HepG2 (cell line): ENCODE measurements at regions not wholly inside any gene's neighbourhood (a gene's known extent, or its start where the extent isn't known, plus 50 kb on each side); places are given as distances from the start of the nearest gene placed in this dataset.
A peak's percentile ranks its signal among the peaks of the same experiment; 100 is the strongest.

Experiments used
- MAZ ChIP-seq, 2 experiments: sonication (generic) in 1 of 2; formaldehyde crosslinking in 1 of 2; IDR thresholded peaks; 2 replicates each; pipeline versions ENCODE4 v1.5.0 to v1.6.1; 2012 to 2020; ENCODE audit warnings: low read depth in 2 of 2, mild to moderate bottlenecking in 2 of 2, borderline replicate concordance in 1 of 2, improper control_type of control experiment in 1 of 2, low read length in 1 of 2, missing genetic modification reagents in 1 of 2, moderate library complexity in 1 of 2
- NAIF1 ChIP-seq: sonication (generic); formaldehyde crosslinking; IDR thresholded peaks from 2 replicates; pipeline ENCODE4 v1.5.0; 2020; ENCODE audit warnings: mild to moderate bottlenecking, missing genetic modification reagents, borderline replicate concordance
- NR2F2 ChIP-seq: IDR thresholded peaks from 2 replicates; pipeline ENCODE4 v1.6.1; 2012; ENCODE audit warnings: low read depth, inconsistent platforms, borderline replicate concordance
- ONECUT2 ChIP-seq: sonication (generic); formaldehyde crosslinking; IDR thresholded peaks from 2 replicates; pipeline ENCODE4 v1.4.0; 2020; ENCODE audit warnings: missing genetic modification reagents
- TCF7 ChIP-seq: sonication (generic); IDR thresholded peaks from 2 replicates; pipeline ENCODE4 v1.6.1; 2016; ENCODE audit warnings: antibody characterized with exemption, low read depth
- TGIF2 ChIP-seq: IDR thresholded peaks from 2 replicates; pipeline ENCODE4 v1.6.1; 2016; ENCODE audit warnings: control low read depth, missing compliant biosample characterization
- ZNF101 ChIP-seq: sonication (generic); formaldehyde crosslinking; IDR thresholded peaks from 2 replicates; pipeline ENCODE4 v1.4.0; 2020; ENCODE audit warnings: mild to moderate bottlenecking, low read depth, missing genetic modification reagents, borderline replicate concordance
- ZNF614 ChIP-seq: IDR thresholded peaks from 2 replicates; pipeline ENCODE4 v1.6.1; 2018; ENCODE audit warnings: missing biosample characterization, missing genetic modification reagents, inconsistent platforms, borderline replicate concordance
- ZNF615 ChIP-seq: sonication (generic); formaldehyde crosslinking; IDR thresholded peaks from 2 replicates; pipeline ENCODE4 v1.5.0; 2020; ENCODE audit warnings: mild to moderate bottlenecking, missing genetic modification reagents, borderline replicate concordance
- TF ChIP-seq, protein P1 (sequence below): sonication (generic); formaldehyde crosslinking; IDR thresholded peaks from one replicate; pipeline ENCODE4 v1.5.1; 2020; ENCODE audit warnings: mild to moderate bottlenecking, missing genetic modification reagents; ENCODE audit errors: not compliant biosample characterization
- TF ChIP-seq, protein P2 (sequence below): sonication (generic); formaldehyde crosslinking; IDR thresholded peaks from 2 replicates; pipeline ENCODE4 v1.5.1; 2020; ENCODE audit warnings: missing genetic modification reagents, mild to moderate bottlenecking, borderline replicate concordance
- TF ChIP-seq, protein P3 (sequence below): sonication (generic); formaldehyde crosslinking; IDR thresholded peaks from 2 replicates; pipeline ENCODE4; 2020; ENCODE audit warnings: missing genetic modification reagents, mild to moderate bottlenecking, borderline replicate concordance
- TF ChIP-seq, protein P4 (sequence below): IDR thresholded peaks from 2 replicates; pipeline ENCODE4 v1.6.1; 2016; ENCODE audit warnings: missing compliant biosample characterization, missing genetic modification reagents, borderline replicate concordance

DNA sequence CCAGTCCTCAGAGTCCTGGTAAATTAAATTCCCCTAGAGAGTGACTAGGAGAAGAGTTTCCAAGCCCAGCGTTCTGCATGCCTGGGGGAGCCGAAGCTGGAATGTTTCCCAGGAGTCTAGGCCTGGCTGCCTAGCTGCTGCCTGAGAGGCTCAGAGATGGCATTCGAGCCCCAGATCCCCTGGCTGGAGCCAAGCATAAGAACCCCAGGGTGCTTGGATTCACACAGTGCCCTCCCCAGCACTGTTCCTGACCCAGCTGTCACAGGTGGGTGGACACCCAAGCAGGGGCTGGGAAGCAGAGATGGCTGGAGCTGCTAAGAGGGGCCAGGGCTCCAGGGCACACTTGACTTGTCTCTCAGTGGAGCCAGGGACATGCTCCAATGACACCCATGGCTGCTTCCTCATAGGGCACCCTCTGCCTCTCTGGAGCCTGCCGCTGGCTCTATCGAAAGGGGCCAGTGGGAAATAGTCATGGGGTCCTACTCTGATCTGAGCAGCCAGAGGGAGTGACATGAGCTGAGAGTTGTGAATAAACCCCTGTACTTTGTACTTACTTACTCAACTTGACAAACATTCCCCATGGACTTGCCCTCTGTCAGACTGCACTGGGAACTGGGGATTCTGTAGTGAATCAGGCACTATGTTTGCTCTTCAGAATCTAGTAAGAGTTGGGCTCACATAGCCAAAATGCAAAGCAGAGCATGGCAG, 62.6 kb upstream of the XPA start (continued):
- TF ChIP-seq ZNF614 (CRISPR knock-in tag) = peak; percentile 76; the same call in 1 of the 2 replicates
- TF ChIP-seq, protein P1, sequence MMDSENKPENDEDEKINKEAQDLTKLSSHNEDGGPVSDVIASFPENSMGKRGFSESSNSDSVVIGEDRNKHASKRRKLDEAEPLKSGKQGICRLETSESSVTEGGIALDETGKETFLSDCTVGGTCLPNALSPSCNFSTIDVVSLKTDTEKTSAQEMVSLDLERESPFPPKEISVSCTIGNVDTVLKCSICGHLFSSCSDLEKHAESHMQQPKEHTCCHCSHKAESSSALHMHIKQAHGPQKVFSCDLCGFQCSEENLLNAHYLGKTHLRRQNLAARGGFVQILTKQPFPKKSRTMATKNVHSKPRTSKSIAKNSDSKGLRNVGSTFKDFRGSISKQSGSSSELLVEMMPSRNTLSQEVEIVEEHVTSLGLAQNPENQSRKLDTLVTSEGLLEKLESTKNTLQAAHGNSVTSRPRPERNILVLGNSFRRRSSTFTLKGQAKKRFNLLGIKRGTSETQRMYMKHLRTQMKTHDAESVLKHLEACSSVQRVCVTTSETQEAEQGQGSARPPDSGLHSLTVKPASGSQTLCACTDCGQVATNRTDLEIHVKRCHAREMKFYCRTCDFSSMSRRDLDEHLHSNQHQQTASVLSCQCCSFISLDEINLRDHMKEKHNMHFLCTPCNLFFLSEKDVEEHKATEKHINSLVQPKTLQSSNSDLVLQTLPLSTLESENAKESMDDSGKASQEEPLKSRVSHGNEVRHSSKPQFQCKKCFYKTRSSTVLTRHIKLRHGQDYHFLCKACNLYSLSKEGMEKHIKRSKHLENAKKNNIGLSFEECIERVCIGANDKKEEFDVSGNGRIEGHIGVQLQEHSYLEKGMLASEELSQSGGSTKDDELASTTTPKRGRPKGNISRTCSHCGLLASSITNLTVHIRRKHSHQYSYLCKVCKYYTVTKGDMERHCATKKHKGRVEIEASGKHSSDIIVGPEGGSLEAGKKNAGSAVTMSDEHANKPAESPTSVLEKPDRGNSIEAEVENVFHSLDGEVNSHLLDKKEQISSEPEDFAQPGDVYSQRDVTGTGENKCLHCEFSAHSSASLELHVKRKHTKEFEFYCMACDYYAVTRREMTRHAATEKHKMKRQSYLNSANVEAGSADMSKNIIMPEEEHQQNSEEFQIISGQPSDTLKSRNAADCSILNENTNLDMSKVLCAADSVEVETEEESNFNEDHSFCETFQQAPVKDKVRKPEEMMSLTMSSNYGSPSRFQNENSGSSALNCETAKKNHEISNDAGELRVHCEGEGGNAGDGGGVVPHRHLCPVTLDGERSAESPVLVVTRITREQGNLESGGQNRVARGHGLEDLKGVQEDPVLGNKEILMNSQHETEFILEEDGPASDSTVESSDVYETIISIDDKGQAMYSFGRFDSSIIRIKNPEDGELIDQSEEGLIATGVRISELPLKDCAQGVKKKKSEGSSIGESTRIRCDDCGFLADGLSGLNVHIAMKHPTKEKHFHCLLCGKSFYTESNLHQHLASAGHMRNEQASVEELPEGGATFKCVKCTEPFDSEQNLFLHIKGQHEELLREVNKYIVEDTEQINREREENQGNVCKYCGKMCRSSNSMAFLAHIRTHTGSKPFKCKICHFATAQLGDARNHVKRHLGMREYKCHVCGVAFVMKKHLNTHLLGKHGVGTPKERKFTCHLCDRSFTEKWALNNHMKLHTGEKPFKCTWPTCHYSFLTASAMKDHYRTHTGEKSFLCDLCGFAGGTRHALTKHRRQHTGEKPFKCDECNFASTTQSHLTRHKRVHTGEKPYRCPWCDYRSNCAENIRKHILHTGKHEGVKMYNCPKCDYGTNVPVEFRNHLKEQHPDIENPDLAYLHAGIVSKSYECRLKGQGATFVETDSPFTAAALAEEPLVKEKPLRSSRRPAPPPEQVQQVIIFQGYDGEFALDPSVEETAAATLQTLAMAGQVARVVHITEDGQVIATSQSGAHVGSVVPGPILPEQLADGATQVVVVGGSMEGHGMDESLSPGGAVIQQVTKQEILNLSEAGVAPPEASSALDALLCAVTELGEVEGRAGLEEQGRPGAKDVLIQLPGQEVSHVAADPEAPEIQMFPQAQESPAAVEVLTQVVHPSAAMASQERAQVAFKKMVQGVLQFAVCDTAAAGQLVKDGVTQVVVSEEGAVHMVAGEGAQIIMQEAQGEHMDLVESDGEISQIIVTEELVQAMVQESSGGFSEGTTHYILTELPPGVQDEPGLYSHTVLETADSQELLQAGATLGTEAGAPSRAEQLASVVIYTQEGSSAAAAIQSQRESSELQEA = no peak
- TF ChIP-seq, protein P2, sequence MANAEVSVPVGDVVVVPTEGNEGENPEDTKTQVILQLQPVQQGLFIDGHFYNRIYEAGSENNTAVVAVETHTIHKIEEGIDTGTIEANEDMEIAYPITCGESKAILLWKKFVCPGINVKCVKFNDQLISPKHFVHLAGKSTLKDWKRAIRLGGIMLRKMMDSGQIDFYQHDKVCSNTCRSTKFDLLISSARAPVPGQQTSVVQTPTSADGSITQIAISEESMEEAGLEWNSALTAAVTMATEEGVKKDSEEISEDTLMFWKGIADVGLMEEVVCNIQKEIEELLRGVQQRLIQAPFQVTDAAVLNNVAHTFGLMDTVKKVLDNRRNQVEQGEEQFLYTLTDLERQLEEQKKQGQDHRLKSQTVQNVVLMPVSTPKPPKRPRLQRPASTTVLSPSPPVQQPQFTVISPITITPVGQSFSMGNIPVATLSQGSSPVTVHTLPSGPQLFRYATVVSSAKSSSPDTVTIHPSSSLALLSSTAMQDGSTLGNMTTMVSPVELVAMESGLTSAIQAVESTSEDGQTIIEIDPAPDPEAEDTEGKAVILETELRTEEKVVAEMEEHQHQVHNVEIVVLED (CRISPR knock-in tag) = no peak; the same call in 1 of the 2 replicates
- no peak for TF ChIP-seq TCF7
- TF ChIP-seq ONECUT2 = no peak
- no peak for TF ChIP-seq ZNF615 (CRISPR knock-in tag)
- TF ChIP-seq, protein P3, sequence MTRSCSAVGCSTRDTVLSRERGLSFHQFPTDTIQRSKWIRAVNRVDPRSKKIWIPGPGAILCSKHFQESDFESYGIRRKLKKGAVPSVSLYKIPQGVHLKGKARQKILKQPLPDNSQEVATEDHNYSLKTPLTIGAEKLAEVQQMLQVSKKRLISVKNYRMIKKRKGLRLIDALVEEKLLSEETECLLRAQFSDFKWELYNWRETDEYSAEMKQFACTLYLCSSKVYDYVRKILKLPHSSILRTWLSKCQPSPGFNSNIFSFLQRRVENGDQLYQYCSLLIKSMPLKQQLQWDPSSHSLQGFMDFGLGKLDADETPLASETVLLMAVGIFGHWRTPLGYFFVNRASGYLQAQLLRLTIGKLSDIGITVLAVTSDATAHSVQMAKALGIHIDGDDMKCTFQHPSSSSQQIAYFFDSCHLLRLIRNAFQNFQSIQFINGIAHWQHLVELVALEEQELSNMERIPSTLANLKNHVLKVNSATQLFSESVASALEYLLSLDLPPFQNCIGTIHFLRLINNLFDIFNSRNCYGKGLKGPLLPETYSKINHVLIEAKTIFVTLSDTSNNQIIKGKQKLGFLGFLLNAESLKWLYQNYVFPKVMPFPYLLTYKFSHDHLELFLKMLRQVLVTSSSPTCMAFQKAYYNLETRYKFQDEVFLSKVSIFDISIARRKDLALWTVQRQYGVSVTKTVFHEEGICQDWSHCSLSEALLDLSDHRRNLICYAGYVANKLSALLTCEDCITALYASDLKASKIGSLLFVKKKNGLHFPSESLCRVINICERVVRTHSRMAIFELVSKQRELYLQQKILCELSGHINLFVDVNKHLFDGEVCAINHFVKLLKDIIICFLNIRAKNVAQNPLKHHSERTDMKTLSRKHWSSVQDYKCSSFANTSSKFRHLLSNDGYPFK (CRISPR knock-in tag) = peak; percentile 38; the same call in 1 of the 2 replicates
- no peak for TF ChIP-seq NR2F2
- TF ChIP-seq MAZ (IDR thresholded peaks at IDR 0.05; ENCODE audit: borderline replicate concordance, low read depth, low read length) = no peak
- TF ChIP-seq MAZ (CRISPR knock-in tag; IDR thresholded peaks at IDR 0.05; ENCODE audit: low read depth) = no peak; the same call in 1 of the 2 replicates
- no peak for TF ChIP-seq ZNF101 (CRISPR knock-in tag)
- TF ChIP-seq TGIF2 (CRISPR knock-in tag) = no peak
- TF ChIP-seq NAIF1 (CRISPR knock-in tag) = no peak
- TF ChIP-seq, protein P4, sequence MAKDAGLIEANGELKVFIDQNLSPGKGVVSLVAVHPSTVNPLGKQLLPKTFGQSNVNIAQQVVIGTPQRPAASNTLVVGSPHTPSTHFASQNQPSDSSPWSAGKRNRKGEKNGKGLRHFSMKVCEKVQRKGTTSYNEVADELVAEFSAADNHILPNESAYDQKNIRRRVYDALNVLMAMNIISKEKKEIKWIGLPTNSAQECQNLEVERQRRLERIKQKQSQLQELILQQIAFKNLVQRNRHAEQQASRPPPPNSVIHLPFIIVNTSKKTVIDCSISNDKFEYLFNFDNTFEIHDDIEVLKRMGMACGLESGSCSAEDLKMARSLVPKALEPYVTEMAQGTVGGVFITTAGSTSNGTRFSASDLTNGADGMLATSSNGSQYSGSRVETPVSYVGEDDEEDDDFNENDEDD (CRISPR knock-in tag) = no peak
